ENCODE measurements at regions not wholly inside any gene's neighbourhood (a gene's known extent, or its start where the extent isn't known, plus 50 kb on each side); places are given as distances from the start of the nearest gene placed in this dataset.
A peak's percentile ranks its signal among the peaks of the same experiment; 100 is the strongest.
"Not testable (repeated sequence)": the region's sequence is repeated elsewhere in the genome, so short reads cannot be mapped to it uniquely, and the experiment has no call there.

DNA sequence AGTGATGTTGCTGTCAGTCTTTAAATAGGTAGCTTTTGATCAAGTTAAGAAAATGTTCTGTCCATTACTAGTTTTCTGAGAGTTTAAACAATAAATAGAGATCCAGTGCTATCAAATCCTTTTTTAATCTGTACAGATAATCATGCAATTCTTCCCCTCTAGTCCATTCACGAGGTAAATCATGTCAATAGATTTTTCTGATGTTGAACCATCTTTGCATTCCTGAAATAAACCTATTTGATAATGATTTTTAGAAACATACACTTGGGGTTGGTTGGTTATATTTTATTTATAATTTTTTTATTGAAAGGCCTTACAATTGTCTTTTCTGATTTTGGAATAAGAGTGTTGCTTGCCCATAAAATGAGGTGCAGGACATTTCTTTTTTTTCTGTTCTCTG, 95.0 kb downstream of the FAM53A start:
- intact Hi-C loops (cut with DNase I), result no loop called here
- ATAC-seq (ENCODE audit: poor library complexity) (no peak), DNase-seq (no peak)

DNA sequence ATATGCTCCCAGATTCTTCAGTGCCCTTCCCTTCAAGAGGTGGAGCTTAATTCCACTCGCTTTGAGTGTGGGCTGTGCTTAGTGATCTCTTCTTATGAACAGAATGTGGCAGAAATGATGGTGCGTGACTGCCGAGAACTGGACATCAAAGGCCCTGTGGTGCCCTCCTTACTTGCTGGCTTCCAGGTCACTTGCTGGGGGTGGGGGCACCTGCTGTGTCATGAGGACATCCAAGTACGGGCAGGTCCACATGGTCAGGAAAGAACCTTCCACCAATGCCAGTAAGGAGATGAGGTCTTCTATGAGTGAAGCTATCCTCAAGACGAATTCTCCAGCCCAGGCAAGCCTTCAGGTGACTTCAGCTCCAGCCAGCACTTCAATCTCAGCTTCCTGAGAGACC, 95.8 kb downstream of the FAM53A start:
- ATAC-seq (ENCODE audit: poor library complexity), result no peak
- intact Hi-C loops (cut with DNase I), result no loop called here
- peak; percentile 3 for DNase-seq

DNA sequence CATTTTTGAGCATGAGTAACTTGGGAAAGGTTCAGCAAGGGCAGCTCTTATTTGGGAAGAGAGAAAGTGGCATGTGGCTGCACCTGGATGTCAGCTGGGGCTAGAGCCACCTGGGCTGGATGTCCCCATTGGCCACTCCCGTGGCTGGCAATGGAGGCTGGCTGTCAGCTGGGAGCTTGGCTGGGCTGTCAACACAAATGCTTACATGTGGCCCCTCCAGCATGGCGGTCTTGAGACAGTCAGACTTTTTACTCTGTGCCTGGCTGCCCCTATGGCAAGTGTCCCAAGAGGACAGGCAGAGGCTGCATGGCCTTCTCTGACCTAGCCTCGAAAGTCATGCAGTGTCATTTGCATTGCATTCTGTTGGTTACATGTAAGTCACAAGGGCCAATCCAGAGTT, 99.6 kb downstream of the FAM53A start:
- ATAC-seq (ENCODE audit: poor library complexity) (no peak), DNase-seq (peak; percentile 19)
- intact Hi-C loops (cut with DNase I), result no loop called here

DNA sequence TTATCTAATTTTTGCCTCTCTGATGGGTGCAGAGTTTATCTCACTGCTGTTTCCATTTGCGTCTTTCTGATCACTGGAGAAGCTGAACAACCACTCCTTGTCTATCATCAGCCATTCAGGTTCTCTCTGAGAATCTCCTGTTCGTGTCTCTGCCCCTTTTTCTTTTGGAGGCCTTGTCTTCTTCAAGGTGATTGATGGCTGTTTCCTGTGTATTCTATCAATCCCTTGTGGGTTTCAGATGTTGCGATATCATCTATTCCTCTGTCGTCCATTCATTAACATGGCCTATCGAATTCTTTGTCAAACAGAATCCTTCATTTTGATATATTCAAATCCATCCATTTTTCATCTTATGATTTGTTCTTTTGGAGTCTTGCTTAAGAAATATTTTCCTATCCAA, 100.3 kb downstream of the FAM53A start:
- no peak for ATAC-seq (ENCODE audit: poor library complexity)
- intact Hi-C loops (cut with DNase I), result no loop called here
- DNase-seq, result no peak

- no peak for ATAC-seq (ENCODE audit: poor library complexity)
- intact Hi-C loops (cut with DNase I), result no loop called here
- DNase-seq, result peak; percentile 32
These were observed 100.9 kb downstream of the FAM53A start for GRCh38 chr4:1583051-1583785.

GRCh38 chr4:1582227-1582626, 101.9 kb downstream of the FAM53A start:
- ATAC-seq (ENCODE audit: poor library complexity) (no peak), DNase-seq (peak; percentile 69)
- intact Hi-C loops (cut with DNase I), result no loop called here

DNA sequence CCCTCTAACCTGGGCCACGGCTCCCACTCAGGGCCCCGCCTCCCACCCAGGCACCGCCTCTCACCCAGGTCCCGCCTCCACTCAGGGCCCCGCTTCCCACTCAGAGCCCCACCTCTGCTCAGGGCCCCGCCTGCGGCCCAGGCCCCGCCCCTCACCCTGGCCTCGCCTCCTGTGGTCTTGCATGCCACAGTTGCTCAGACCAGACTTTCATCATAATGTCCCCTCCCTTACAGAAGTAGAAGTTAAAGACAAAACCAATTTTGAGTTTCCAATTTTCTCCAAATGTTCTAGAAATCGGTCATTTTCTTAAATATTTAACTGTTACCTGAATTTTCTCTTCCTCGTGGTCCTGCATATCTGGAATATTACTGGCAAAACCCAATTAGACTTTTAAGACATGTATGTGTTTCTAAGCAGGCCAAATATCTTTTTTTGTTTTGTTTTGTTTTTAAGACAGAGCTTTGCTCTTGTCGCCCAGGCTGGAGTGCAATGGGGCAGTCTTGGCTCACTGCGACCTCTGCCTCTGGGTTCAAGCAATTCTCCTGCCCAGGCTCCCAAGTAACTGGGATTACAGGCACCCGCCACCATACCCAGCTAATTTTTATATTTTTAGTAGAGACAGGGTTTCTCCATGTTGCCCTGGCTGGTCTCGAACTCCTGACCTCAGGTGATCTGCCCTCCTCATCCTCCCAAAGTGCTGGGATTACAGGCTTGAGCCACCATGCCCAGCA, 102.8 kb downstream of the FAM53A start:
- DNase-seq (peak; percentile 96), ATAC-seq (ENCODE audit: poor library complexity) (peak; percentile 66)
- intact Hi-C loops (cut with DNase I), result not testable (repeated sequence)

GRCh38 chr4:1580692-1581012, 103.5 kb downstream of the FAM53A start:
- intact Hi-C loops (cut with DNase I); ATAC-seq (ENCODE audit: poor library complexity): not testable (repeated sequence)

GRCh38 chr4:1579901-1580691, 104.0 kb downstream of the FAM53A start:
- peak; percentile 88 for ATAC-seq (ENCODE audit: poor library complexity)
- intact Hi-C loops (cut with DNase I), result no loop called here
- DNase-seq, result peak; percentile 95

More at GRCh38 chr4:1580692-1581012, 103.5 kb downstream of the FAM53A start:
- DNase-seq, result not testable (repeated sequence)

- peak; percentile 78 for ATAC-seq (ENCODE audit: poor library complexity)
- intact Hi-C loops (cut with DNase I), result no loop called here
- peak; percentile 92 for DNase-seq
These were observed 104.9 kb downstream of the FAM53A start for GRCh38 chr4:1579001-1579900.

DNA sequence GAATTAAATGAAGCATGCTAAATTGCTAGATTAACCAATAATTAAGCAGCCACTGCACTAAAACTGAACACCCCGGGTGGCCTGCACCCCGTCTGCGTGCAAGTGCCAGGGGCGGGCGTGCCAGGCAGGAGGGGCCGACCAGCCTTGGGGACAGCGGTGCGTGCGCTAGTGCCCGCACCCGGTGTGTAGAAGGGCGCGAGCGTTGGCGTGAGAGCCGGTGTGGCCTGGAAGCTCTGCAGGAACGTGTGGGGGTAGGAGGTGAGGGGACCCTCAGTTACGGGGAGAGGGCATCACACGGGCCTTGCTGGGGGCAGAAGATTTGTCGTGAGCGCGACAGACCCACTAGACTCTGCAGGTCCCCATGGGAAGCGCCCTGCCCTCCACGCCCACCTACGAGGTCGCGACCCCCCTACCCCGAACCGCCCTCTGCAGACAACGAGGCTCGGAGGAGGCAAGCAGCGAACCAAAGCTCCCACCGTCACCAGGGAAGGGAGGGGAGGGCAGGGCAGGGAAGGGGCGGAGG, 105.8 kb downstream of the FAM53A start:
- intact Hi-C loops (cut with DNase I), result no loop called here
- ATAC-seq (ENCODE audit: poor library complexity) (no peak), DNase-seq (no peak)

- ATAC-seq (ENCODE audit: poor library complexity), result no peak
- intact Hi-C loops (cut with DNase I), result no loop called here
These were observed 106.3 kb downstream of the FAM53A start for GRCh38 chr4:1577822-1578217.

DNA sequence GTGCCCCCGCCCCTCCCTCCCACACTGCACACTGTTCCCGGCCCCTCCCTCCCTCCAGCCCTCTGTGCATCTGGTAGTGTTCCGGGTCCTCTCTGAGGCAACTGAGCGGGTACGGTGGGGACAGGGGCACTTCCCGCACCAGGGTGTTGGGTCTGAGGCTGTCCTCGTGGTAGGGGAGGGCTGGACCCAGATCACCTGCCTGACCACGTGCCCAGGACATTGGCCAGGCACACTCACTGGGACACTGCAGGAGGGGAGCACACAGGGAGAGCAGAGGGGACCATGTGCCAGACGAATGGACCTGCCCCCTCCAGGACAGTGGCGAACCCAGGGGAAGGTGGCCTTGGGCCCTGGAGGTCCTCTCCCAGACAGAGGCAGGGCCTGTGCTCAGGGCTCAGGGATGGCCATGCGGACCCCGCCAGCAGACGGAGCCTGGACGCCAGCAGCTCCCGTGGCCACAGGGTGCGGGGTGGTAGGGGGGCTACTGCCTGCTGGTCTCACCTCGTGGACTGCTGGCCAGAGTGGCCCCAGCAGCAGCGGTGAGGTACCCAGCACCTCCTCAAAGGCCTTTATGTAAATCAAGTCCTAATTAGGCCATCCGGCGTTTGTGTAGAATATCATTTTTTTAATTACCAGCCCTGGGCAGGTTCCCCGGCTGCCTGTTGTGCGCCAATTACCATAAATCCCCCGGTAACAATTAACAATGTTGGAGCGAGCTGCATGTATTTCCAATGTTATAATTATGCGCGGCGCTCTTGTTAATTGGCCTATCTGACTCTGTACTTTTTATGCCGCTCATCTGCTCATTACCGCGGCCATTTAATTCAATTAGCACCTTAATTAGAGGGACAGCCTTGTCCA, 106.9 kb downstream of the FAM53A start:
- peak; percentile 40 for DNase-seq

More at GRCh38 chr4:1577822-1578217, 106.3 kb downstream of the FAM53A start:
- DNase-seq, result peak; percentile 38

GRCh38 chr4:1576304-1576960, 107.7 kb downstream of the FAM53A start:
- peak; percentile 26 for DNase-seq
- intact Hi-C loops (cut with DNase I), result no loop called here
- ATAC-seq (ENCODE audit: poor library complexity), result no peak

More for the DNA sequence above, 106.9 kb downstream of the FAM53A start:
- intact Hi-C loops (cut with DNase I), result no loop called here
- no peak for ATAC-seq (ENCODE audit: poor library complexity)

DNA sequence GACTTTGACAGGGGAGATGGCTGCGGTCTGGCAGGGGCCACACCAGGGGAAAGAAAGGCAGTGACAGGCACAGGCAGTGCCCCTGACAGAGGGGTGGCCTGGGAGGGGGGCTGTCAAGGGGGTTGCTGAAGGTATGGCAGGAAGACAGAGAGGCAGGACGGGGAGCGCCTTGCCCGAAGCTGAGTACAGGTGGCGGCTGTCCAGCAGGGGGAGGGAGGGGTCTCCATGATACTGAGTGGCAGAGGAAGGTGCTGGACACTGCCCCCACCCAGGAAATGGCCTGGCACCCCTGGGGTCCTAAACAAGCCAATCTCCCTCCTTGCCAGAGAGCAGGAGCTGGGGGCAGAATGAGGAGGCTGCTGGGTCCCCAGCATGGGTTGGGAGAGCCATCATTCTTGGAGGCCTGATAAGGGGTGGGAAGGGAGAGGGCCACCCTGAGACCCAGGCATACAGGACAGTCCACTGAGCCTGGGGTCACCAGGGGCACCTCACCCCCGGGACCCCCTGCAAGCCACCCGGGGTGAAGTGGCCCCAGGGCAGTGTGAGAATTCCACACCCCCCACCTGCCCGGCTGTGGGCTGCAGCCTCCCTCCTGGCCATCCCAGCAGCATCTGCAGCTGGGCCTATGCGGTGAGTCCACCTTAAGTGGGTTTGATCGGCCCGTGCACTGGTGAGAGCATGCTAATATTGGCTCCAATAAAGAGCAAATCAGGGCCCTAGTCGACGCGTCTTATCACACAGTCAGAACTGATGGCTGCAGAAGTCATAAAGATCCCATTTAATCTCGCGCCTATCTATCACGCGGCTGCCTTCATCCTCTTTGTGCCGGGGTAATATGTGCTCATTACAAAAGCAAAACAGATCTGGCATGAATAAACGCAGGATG, 108.5 kb downstream of the FAM53A start:
- ATAC-seq (ENCODE audit: poor library complexity), result no peak
- intact Hi-C loops (cut with DNase I), result no loop called here

More for the DNA sequence above, 108.5 kb downstream of the FAM53A start:
- DNase-seq, result peak; percentile 27

Data from Right ventricle myocardium superior (tissue), 1 donor.